Neuronal stem cell (in vitro differentiated cells): ENCODE measurements at regions not wholly inside any gene's neighbourhood (a gene's known extent, or its start where the extent isn't known, plus 50 kb on each side); places are given as distances from the start of the nearest gene placed in this dataset.
A peak's percentile ranks its signal among the peaks of the same experiment; 100 is the strongest.

Experiments
- DNase-seq: peaks from one replicate; pipeline ENCODE4 v3.0.0-alpha.2; 2013; ENCODE audit warnings: low spot score
- H2AFZ ChIP-seq: one replicate; pipeline ENCODE4 v1.6.1; 2013; ENCODE audit warnings: mild to moderate bottlenecking, low read length, inconsistent platforms
- H2AK5ac ChIP-seq: 2 replicates; pipeline ENCODE4 v1.6.1; 2013; ENCODE audit warnings: low read depth, mild to moderate bottlenecking, inconsistent platforms, low read length, moderate library complexity, mixed read lengths
- H2BK120ac ChIP-seq: 2 replicates; pipeline ENCODE4 v1.6.1; 2013; ENCODE audit warnings: low read depth, mild to moderate bottlenecking, inconsistent platforms, low read length, moderate library complexity, mixed read lengths
- H2BK12ac ChIP-seq: one replicate; pipeline ENCODE4 v1.6.1; 2013; ENCODE audit warnings: low read length, inconsistent platforms
- H2BK15ac ChIP-seq: 2 replicates; pipeline ENCODE4 v1.6.1; 2013; ENCODE audit warnings: mild to moderate bottlenecking, low read length, inconsistent platforms, mixed read lengths
- H2BK5ac ChIP-seq: one replicate; pipeline ENCODE4 v1.6.1; 2013; ENCODE audit warnings: inconsistent platforms, mild to moderate bottlenecking, low read length, moderate library complexity
- H3K14ac ChIP-seq: one replicate; pipeline ENCODE4 v1.6.1; 2013; ENCODE audit warnings: low read length, inconsistent platforms
- H3K18ac ChIP-seq: 2 replicates; pipeline ENCODE4 v1.6.1; 2013; ENCODE audit warnings: low read length, inconsistent platforms
- H3K23ac ChIP-seq: 2 replicates; pipeline ENCODE4 v1.6.1; 2013; ENCODE audit warnings: low read depth, mild to moderate bottlenecking, mixed read lengths, low read length, inconsistent platforms; ENCODE audit not compliant: poor library complexity
- H3K27ac ChIP-seq: replicated peaks from 3 replicates; pipeline ENCODE4 v1.5.1; 2013; ENCODE audit warnings: low read length, inconsistent platforms
- H3K27me3 ChIP-seq, 3 experiments: 2 replicates each; pipeline ENCODE4 v1.6.1; 2013; ENCODE audit warnings: low read length in 3 of 3, mild to moderate bottlenecking in 2 of 3, inconsistent platforms in 1 of 3, low read depth in 1 of 3, mixed read lengths in 1 of 3, moderate library complexity in 1 of 3; ENCODE audit not compliant: control insufficient read depth in 3 of 3, insufficient read depth in 3 of 3
- H3K36me3 ChIP-seq, 2 donors: replicated peaks in 1 of 2; 2 replicates each; pipeline ENCODE4 v1.6.1; 2013; ENCODE audit warnings: low read length in 2 of 2; ENCODE audit not compliant: control insufficient read depth in 2 of 2, insufficient read depth in 2 of 2
- H3K4ac ChIP-seq: 2 replicates; pipeline ENCODE4 v1.6.1; 2013; ENCODE audit warnings: inconsistent platforms, mild to moderate bottlenecking, low read length, moderate library complexity
- H3K4me1 ChIP-seq, 2 donors: 1 replicate in 1 of 2; 2 replicates in 1 of 2; pipeline ENCODE4 v1.6.1; 2013; ENCODE audit warnings: low read length in 2 of 2, low read depth in 1 of 2; ENCODE audit not compliant: control insufficient read depth in 2 of 2, insufficient read depth in 1 of 2
- H3K4me2 ChIP-seq: one replicate; pipeline ENCODE4 v1.6.1; 2013; ENCODE audit warnings: mild to moderate bottlenecking, low read length, inconsistent platforms; ENCODE audit not compliant: insufficient read depth, poor library complexity, severe bottlenecking
- H3K4me3 ChIP-seq, 2 donors: 2 replicates each; pipeline ENCODE4 v1.5.1; 2013; ENCODE audit warnings: low read length in 2 of 2, mild to moderate bottlenecking in 2 of 2, inconsistent platforms in 1 of 2, moderate library complexity in 1 of 2
- H3K79me1 ChIP-seq: one replicate; pipeline ENCODE4 v1.6.1; 2013; ENCODE audit warnings: low read depth, mild to moderate bottlenecking, inconsistent platforms, low read length, moderate library complexity
- H3K9ac ChIP-seq: one replicate; pipeline ENCODE4 v1.6.1; 2013; ENCODE audit warnings: mild to moderate bottlenecking, low read depth, low read length, inconsistent platforms; ENCODE audit not compliant: poor library complexity
- H3K9me3 ChIP-seq, 2 donors: replicated peaks in 1 of 2; 2 replicates each; pipeline versions ENCODE3 to v1.6.1; 2013; ENCODE audit warnings: low read length in 2 of 2, mild to moderate bottlenecking in 2 of 2, inconsistent platforms in 1 of 2, low read depth in 1 of 2, mixed read lengths in 1 of 2, moderate library complexity in 1 of 2; ENCODE audit not compliant: control insufficient read depth in 2 of 2, insufficient read depth in 1 of 2
- H4K8ac ChIP-seq: one replicate; pipeline ENCODE4 v1.6.1; 2013; ENCODE audit warnings: low read depth, mild to moderate bottlenecking, inconsistent platforms, low read length, moderate library complexity
- H4K91ac ChIP-seq: one replicate; pipeline ENCODE4 v1.6.1; 2013; ENCODE audit warnings: low read length, low read depth, mild to moderate bottlenecking, inconsistent platforms; ENCODE audit not compliant: poor library complexity
- WGBS, 2 donors: extraction: QIAGEN DNeasy Blood & Tissue Kit; methylation state at CpG; one replicate each; pipeline ENCODE4 v1.1.7; 2013; ENCODE audit warnings: missing lambda C conversion rate in 2 of 2, mixed read lengths in 1 of 2; ENCODE audit not compliant: insufficient read length in 2 of 2, insufficient replicate concordance in 1 of 2; ENCODE audit errors: extremely low coverage in 2 of 2; 5-methylcytosine and 5-hydroxymethylcytosine counted together

- H2BK5ac ChIP-seq = no peak overlapping the region
- no peaks in the 10 kb centered on the region for H3K36me3 ChIP-seq
- H3K9ac ChIP-seq = no peak overlapping the region
- H2AK5ac ChIP-seq = no peak overlapping the region
- WGBS, 2 donors = no CpG with 5 or more reads among the region's 4 CpGs
- H3K4ac ChIP-seq = no peak overlapping the region
- H3K27me3 ChIP-seq = no peaks in the 10 kb centered on the region
- H3K9me3 ChIP-seq = no peaks in the 10 kb centered on the region
- H2AFZ ChIP-seq = no peak overlapping the region
- H4K91ac ChIP-seq = no peak overlapping the region
- no peak overlapping the region for H2BK12ac ChIP-seq
- H2BK15ac ChIP-seq = no peak overlapping the region
- H4K8ac ChIP-seq = no peak overlapping the region
- no peaks in the 10 kb centered on the region for H3K79me1 ChIP-seq
- no peak overlapping the region for H3K23ac ChIP-seq
- H3K14ac ChIP-seq = peak overlapping the region; percentile 31
- no peak for DNase-seq
- H3K4me3 ChIP-seq = no peak overlapping the region
- no peak overlapping the region for H2BK120ac ChIP-seq
- H3K4me2 ChIP-seq = no peak overlapping the region
- no peak overlapping the region for H3K27ac ChIP-seq
- no peaks in the 10 kb centered on the region for H3K4me1 ChIP-seq
- H3K18ac ChIP-seq = no peak overlapping the region
Observed at GRCh38 chr20:41726727-41727126, 108.5 kb upstream of the CHD6 start.

GRCh38 chr20:41719151-41719550, 101.0 kb upstream of the CHD6 start:
- no peak overlapping the region for H2BK12ac ChIP-seq
- no peaks in the 10 kb centered on the region for H3K4me1 ChIP-seq
- H3K23ac ChIP-seq = no peak overlapping the region
- H3K9me3 ChIP-seq = no peaks in the 10 kb centered on the region
- no peak overlapping the region for H2BK120ac ChIP-seq
- no peak overlapping the region for H3K27ac ChIP-seq
- H4K91ac ChIP-seq = no peak overlapping the region
- no peaks in the 10 kb centered on the region for H3K36me3 ChIP-seq
- H3K27me3 ChIP-seq = no peaks in the 10 kb centered on the region
- no peak for DNase-seq
- H2AFZ ChIP-seq = no peak overlapping the region
- H3K14ac ChIP-seq = no peak overlapping the region
- H3K4me2 ChIP-seq = no peak overlapping the region
- no CpG with 5 or more reads among the region's 4 CpGs for WGBS, 2 donors
- H2AK5ac ChIP-seq = no peak overlapping the region
- H2BK5ac ChIP-seq = no peak overlapping the region
- no peak overlapping the region for H3K18ac ChIP-seq
- no peak overlapping the region for H3K9ac ChIP-seq
- H3K4me3 ChIP-seq = no peak overlapping the region
- H3K4ac ChIP-seq = no peak overlapping the region
- H3K79me1 ChIP-seq = no peaks in the 10 kb centered on the region
- H4K8ac ChIP-seq = no peak overlapping the region
- no peak overlapping the region for H2BK15ac ChIP-seq

GRCh38 chr20:41717483-41717882, 99.3 kb upstream of the CHD6 start:
- H3K27me3 ChIP-seq = no peaks in the 10 kb centered on the region
- H2AK5ac ChIP-seq = no peak overlapping the region
- no peak overlapping the region for H3K9ac ChIP-seq
- H3K4me3 ChIP-seq = no peak overlapping the region
- no peak overlapping the region for H3K23ac ChIP-seq
- H2BK15ac ChIP-seq = no peak overlapping the region
- H3K27ac ChIP-seq = no peak overlapping the region
- H2BK5ac ChIP-seq = no peak overlapping the region
- H2BK120ac ChIP-seq = no peak overlapping the region
- no peak overlapping the region for H4K91ac ChIP-seq
- no peaks in the 10 kb centered on the region for H3K79me1 ChIP-seq
- H2BK12ac ChIP-seq = no peak overlapping the region
- no peak overlapping the region for H3K18ac ChIP-seq
- no peak for DNase-seq
- no CpG with 5 or more reads among the region's 3 CpGs for whole genome bisulfite sequencing, 2 donors
- no peak overlapping the region for H3K4me2 ChIP-seq
- no peak overlapping the region for H4K8ac ChIP-seq
- no peak overlapping the region for H3K14ac ChIP-seq
- no peaks in the 10 kb centered on the region for H3K4me1 ChIP-seq
- no peaks in the 10 kb centered on the region for H3K36me3 ChIP-seq
- H3K4ac ChIP-seq = no peak overlapping the region
- H3K9me3 ChIP-seq = no peaks in the 10 kb centered on the region
- H2AFZ ChIP-seq = no peak overlapping the region

GRCh38 chr20:41716911-41717310, 98.7 kb upstream of the CHD6 start:
- no peaks in the 10 kb centered on the region for H3K4me1 ChIP-seq
- H3K4ac ChIP-seq = no peak overlapping the region
- H3K9ac ChIP-seq = no peak overlapping the region
- no peak overlapping the region for H3K23ac ChIP-seq
- no peaks in the 10 kb centered on the region for H3K79me1 ChIP-seq
- no peak overlapping the region for H2BK5ac ChIP-seq
- DNase-seq = no peak
- no peaks in the 10 kb centered on the region for H3K9me3 ChIP-seq
- no peak overlapping the region for H2BK120ac ChIP-seq
- H2BK15ac ChIP-seq = no peak overlapping the region
- H3K27me3 ChIP-seq = no peaks in the 10 kb centered on the region
- no peak overlapping the region for H3K4me3 ChIP-seq
- no peaks in the 10 kb centered on the region for H3K36me3 ChIP-seq
- no peak overlapping the region for H2AFZ ChIP-seq
- H3K14ac ChIP-seq = no peak overlapping the region
- no peak overlapping the region for H4K91ac ChIP-seq
- H3K18ac ChIP-seq = no peak overlapping the region
- H2BK12ac ChIP-seq = no peak overlapping the region
- no peak overlapping the region for H2AK5ac ChIP-seq
- H3K4me2 ChIP-seq = no peak overlapping the region
- no peak overlapping the region for H4K8ac ChIP-seq
- H3K27ac ChIP-seq = no peak overlapping the region
